Liver (tissue), 8 donors: ENCODE measurements at regions not wholly inside any gene's neighbourhood (a gene's known extent, or its start where the extent isn't known, plus 50 kb on each side); places are given as distances from the start of the nearest gene placed in this dataset.

Source experiments
- DNase-seq: peaks from one replicate; pipeline ENCODE4 v3.0.0-alpha.2; 2017; ENCODE audit warnings: low spot score
- H3K27ac ChIP-seq, 2 donors: one replicate each; pipeline ENCODE4 v1.7.0; 2013; ENCODE audit warnings: inconsistent platforms in 2 of 2, low read length in 2 of 2, control low read depth in 1 of 2, low read depth in 1 of 2, mild to moderate bottlenecking in 1 of 2
- H3K27me3 ChIP-seq, 4 donors: one replicate each; pipeline versions ENCODE4 v1.6.1 to v1.7.0; 2013; ENCODE audit warnings: low read length in 3 of 4, inconsistent platforms in 1 of 4, mild to moderate bottlenecking in 1 of 4, moderate library complexity in 1 of 4; ENCODE audit not compliant: control insufficient read depth in 4 of 4, insufficient read depth in 4 of 4
- H3K36me3 ChIP-seq, 4 donors: one replicate each; pipeline versions ENCODE4 v1.6.1 to v1.7.0; 2013; ENCODE audit warnings: low read length in 3 of 4, mild to moderate bottlenecking in 3 of 4, low read depth in 1 of 4, moderate library complexity in 1 of 4; ENCODE audit not compliant: control insufficient read depth in 4 of 4, insufficient read depth in 3 of 4
- H3K4me1 ChIP-seq, 4 donors: one replicate each; pipeline versions ENCODE4 v1.6.1 to v1.7.0; 2013; ENCODE audit warnings: low read length in 3 of 4, mild to moderate bottlenecking in 3 of 4, moderate library complexity in 1 of 4; ENCODE audit not compliant: control insufficient read depth in 4 of 4, insufficient read depth in 4 of 4
- H3K4me3 ChIP-seq, 3 donors: one replicate each; pipeline versions ENCODE4 v1.6.1 to v1.7.0; 2013; ENCODE audit warnings: low read length in 3 of 3, control low read depth in 1 of 3, low read depth in 1 of 3, mild to moderate bottlenecking in 1 of 3
- H3K9ac ChIP-seq, 2 donors: one replicate each; pipeline ENCODE4 v1.7.0; 2013; ENCODE audit warnings: low read length in 2 of 2, mild to moderate bottlenecking in 2 of 2, moderate library complexity in 2 of 2, control low read depth in 1 of 2, low read depth in 1 of 2
- H3K9me3 ChIP-seq, 4 donors: one replicate each; pipeline versions ENCODE4 v1.6.1 to v1.7.0; 2013; ENCODE audit warnings: low read length in 3 of 4; ENCODE audit not compliant: control insufficient read depth in 4 of 4
- CTCF ChIP-seq: fragments of 150-350 bp; IDR thresholded peaks from 2 replicates; pipeline ENCODE4 v1.5.1; 2017; ENCODE audit warnings: improper control_type of control experiment, low read depth, low read length; ENCODE audit not compliant: missing input control
- EGR1 ChIP-seq, 2 donors: IDR thresholded peaks; 2 replicates each; pipeline ENCODE4 v1.6.1; 2016 to 2018; ENCODE audit warnings: antibody characterized with exemption in 2 of 2, low read depth in 2 of 2
- FOXA1 ChIP-seq: IDR thresholded peaks from 2 replicates; pipeline ENCODE4 v1.6.1; 2016; ENCODE audit warnings: antibody characterized with exemption
- FOXA2 ChIP-seq: IDR thresholded peaks from 2 replicates; pipeline ENCODE4 v1.6.1; 2016; ENCODE audit warnings: antibody characterized with exemption
- HNF4A ChIP-seq, 2 donors: conservative IDR thresholded peaks; 2 replicates each; pipeline ENCODE4 v1.6.1; 2016; ENCODE audit warnings: antibody characterized with exemption in 2 of 2, mild to moderate bottlenecking in 2 of 2
- JUND ChIP-seq, 2 donors: IDR thresholded peaks; 2 replicates each; pipeline ENCODE4 v1.6.1; 2016; ENCODE audit warnings: antibody characterized with exemption in 2 of 2
- MAX ChIP-seq: IDR thresholded peaks from 2 replicates; pipeline ENCODE4 v1.6.1; 2016; ENCODE audit warnings: antibody characterized with exemption
- NR2F2 ChIP-seq: IDR thresholded peaks from 2 replicates; pipeline ENCODE4 v1.6.1; 2016; ENCODE audit warnings: antibody characterized with exemption
- RAD21 ChIP-seq, 2 donors: IDR thresholded peaks; 2 replicates each; pipeline ENCODE4 v1.6.1; 2016; ENCODE audit warnings: antibody characterized with exemption in 2 of 2, mild to moderate bottlenecking in 2 of 2
- REST ChIP-seq: IDR thresholded peaks from 2 replicates; pipeline ENCODE4 v1.6.1; 2016; ENCODE audit warnings: antibody characterized with exemption, mild to moderate bottlenecking
- RXRA ChIP-seq, 2 donors: IDR thresholded peaks; 2 replicates each; pipeline ENCODE4 v1.6.1; 2017 to 2018; ENCODE audit warnings: antibody characterized with exemption in 2 of 2, mild to moderate bottlenecking in 1 of 2
- SP1 ChIP-seq: IDR thresholded peaks from 2 replicates; pipeline ENCODE4 v1.6.1; 2018; ENCODE audit warnings: antibody characterized with exemption, mild to moderate bottlenecking
- TAF1 ChIP-seq: conservative IDR thresholded peaks from 2 replicates; pipeline ENCODE4 v1.6.1; 2016; ENCODE audit warnings: antibody characterized with exemption, mild to moderate bottlenecking
- ZBTB33 ChIP-seq: IDR thresholded peaks from 2 replicates; pipeline ENCODE4 v1.6.1; 2016; ENCODE audit warnings: antibody characterized with exemption
- WGBS: extraction: QIAGEN DNeasy Blood & Tissue Kit; methylation state at CpG from one replicate; pipeline ENCODE4 v1.1.7; 2013; 5-methylcytosine and 5-hydroxymethylcytosine counted together
- donor health status: healthy.
- donor health status: healthy.
- donor health status: healthy.
- donor health status: healthy.
- donor health status: healthy.

GRCh38 chr9:28678097-28678496 lies 1104.8 kb upstream of the C9orf72 start:
- Histone ChIP-seq H3K4me1 (no peaks in the 10 kb centered on the region), H3K36me3 (no peaks in the 10 kb centered on the region), H3K27me3 (no peaks in the 10 kb centered on the region), H3K4me3 (no peak overlapping the region), H3K9me3 (no peaks in the 10 kb centered on the region), H3K27ac (no peak overlapping the region), H3K9ac (no peak overlapping the region)
- TF ChIP-seq JUND (IDR thresholded peaks at IDR 0.05) (no peak), RXRA (IDR thresholded peaks at IDR 0.05) (no peak), RAD21 (IDR thresholded peaks at IDR 0.05) (no peak), FOXA2 (no peak), NR2F2 (no peak), FOXA1 (no peak), MAX (no peak), REST (no peak), HNF4A (conservative IDR thresholded peaks at IDR 0.05) (no peak), SP1 (no peak), EGR1 (IDR thresholded peaks at IDR 0.05; ENCODE audit: low read depth in 2 of 2) (no peak), ZBTB33 (no peak)
- no peak for DNase-seq
- 88% methylated on average over 2 of the region's 2 CpGs for WGBS

GRCh38 chr9:28688172-28688571 lies 1114.9 kb upstream of the C9orf72 start:
- WGBS, result 21% methylated on average over 1 of the region's 1 CpG
- Histone ChIP-seq H3K36me3 (no peaks in the 10 kb centered on the region), H3K9me3 (peaks cover 0 to 4% (median 0%) of the 10 kb centered on the region in 4 donors), H3K27me3 (no peaks in the 10 kb centered on the region), H3K4me3 (no peak overlapping the region), H3K9ac (no peak overlapping the region), H3K4me1 (no peaks in the 10 kb centered on the region), H3K27ac (no peak overlapping the region)
- DNase-seq, result no peak
- no peak for TF ChIP-seq JUND (IDR thresholded peaks at IDR 0.05)
- TF ChIP-seq MAX, result no peak
- TF ChIP-seq CTCF, result no peak
- no peak for TF ChIP-seq FOXA2
- no peak for TF ChIP-seq TAF1
